Stimulated activated naive B cell treated with anti-CD40 and anti-IgM and Interleukin-4, amounts not matched to agents 10 μg/mL and 1 μg/mL and 100 μg/mL, for 72 hours (primary cell): ENCODE measurements at regions not wholly inside any gene's neighbourhood (a gene's known extent, or its start where the extent isn't known, plus 50 kb on each side); places are given as distances from the start of the nearest gene placed in this dataset.
"Not testable (repeated sequence)": the region's sequence is repeated elsewhere in the genome, so short reads cannot be mapped to it uniquely, and the experiment has no call there.

Experiments used
- ATAC-seq, 2 donors: fragments of 150-1000 bp; cut with Tn5 transposase; replicated peaks; 2 replicates each; pipeline ENCODE4 v1.10.0; 2021; ENCODE audit warnings: moderate library complexity in 1 of 2
- DNase-seq: peaks from one replicate; pipeline ENCODE4 v3.0.0; 2021
- H3K27ac Mint-ChIP-seq: one replicate; pipeline ENCODE4 v1.8.0; 2022; ENCODE audit warnings: mild to moderate bottlenecking, mixed read lengths
- H3K27me3 Mint-ChIP-seq, 2 donors: one replicate each; pipeline ENCODE4 v1.8.0; 2022; ENCODE audit warnings: mixed read lengths in 2 of 2
- H3K36me3 Mint-ChIP-seq, 2 donors: one replicate each; pipeline ENCODE4 v1.8.0; 2022; ENCODE audit warnings: mixed read lengths in 2 of 2, mild to moderate bottlenecking in 1 of 2
- H3K4me1 Mint-ChIP-seq, 2 donors: one replicate each; pipeline ENCODE4 v1.8.0; 2022; ENCODE audit warnings: mixed read lengths in 2 of 2, mild to moderate bottlenecking in 1 of 2
- H3K4me3 Mint-ChIP-seq, 2 donors: one replicate each; pipeline ENCODE4 v1.8.0; 2022; ENCODE audit warnings: mild to moderate bottlenecking in 2 of 2, mixed read lengths in 2 of 2, moderate library complexity in 1 of 2
- H3K9me3 Mint-ChIP-seq, 2 donors: one replicate each; pipeline ENCODE4 v1.8.0; 2022; ENCODE audit warnings: mixed read lengths in 2 of 2, mild to moderate bottlenecking in 1 of 2

GRCh38 chr6:134394905-134395304 is 77.0 kb upstream of the SGK1 start:
- no peak for ATAC-seq
- peaks cover 0 to 2% of the 10 kb centered on the region in 2 donors for H3K36me3 Mint-ChIP-seq
- H3K27me3 Mint-ChIP-seq: no peaks in the 10 kb centered on the region
- H3K9me3 Mint-ChIP-seq: peaks cover 0 to 3% of the 10 kb centered on the region in 2 donors
- H3K4me3 Mint-ChIP-seq: no peak overlapping the region
- DNase-seq: no peak
- H3K27ac Mint-ChIP-seq: no peak overlapping the region
- H3K4me1 Mint-ChIP-seq: peaks cover 16 to 42% of the 10 kb centered on the region in 2 donors

GRCh38 chr6:134394208-134394607 is 76.3 kb upstream of the SGK1 start:
- Mint-ChIP-seq H3K27me3 (no peaks in the 10 kb centered on the region), H3K4me1 (peaks cover 13 to 37% of the 10 kb centered on the region in 2 donors), H3K4me3 (no peak overlapping the region), H3K27ac (no peak overlapping the region), H3K36me3 (peaks cover 0 to 2% of the 10 kb centered on the region in 2 donors), H3K9me3 (peaks cover 0 to 3% of the 10 kb centered on the region in 2 donors)
- ATAC-seq (no peak), DNase-seq (no peak)

- H3K27ac Mint-ChIP-seq: no peak overlapping the region
Observed at GRCh38 chr6:134391205-134391604, 73.3 kb upstream of the SGK1 start.

DNA sequence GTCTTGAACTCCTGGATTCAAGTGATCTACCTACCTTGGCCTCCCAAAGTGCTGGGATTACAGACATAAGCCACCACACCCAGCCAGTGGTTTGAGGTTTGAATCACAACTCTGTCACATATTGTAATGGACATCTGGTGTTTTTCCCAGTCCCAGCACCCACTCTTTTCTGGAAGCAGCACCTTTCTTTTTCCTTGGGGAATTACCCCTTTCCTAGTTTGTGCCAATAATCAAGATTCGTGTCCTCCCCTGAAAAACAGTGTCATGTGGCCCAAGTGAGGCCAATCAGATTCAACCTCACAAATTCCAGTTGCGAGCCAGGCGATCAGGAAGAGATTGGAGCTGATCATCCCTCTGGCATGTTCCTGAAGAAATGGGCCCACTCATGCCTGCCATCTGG is 71.7 kb upstream of the SGK1 start:
- H3K27ac Mint-ChIP-seq: peak overlapping the region; percentile 25
- DNase-seq (no peak), ATAC-seq (no peak)
- no peaks in the 10 kb centered on the region for H3K27me3 Mint-ChIP-seq
- H3K4me3 Mint-ChIP-seq: no peak overlapping the region
- peaks cover 7 to 16% of the 10 kb centered on the region in 2 donors for H3K4me1 Mint-ChIP-seq
- H3K36me3 Mint-ChIP-seq: no peaks in the 10 kb centered on the region
- peaks cover 3 to 4% of the 10 kb centered on the region in 2 donors for H3K9me3 Mint-ChIP-seq

More at GRCh38 chr6:134391205-134391604, 73.3 kb upstream of the SGK1 start:
- H3K27me3 Mint-ChIP-seq: no peaks in the 10 kb centered on the region
- no peak overlapping the region for H3K4me3 Mint-ChIP-seq
- ATAC-seq (no peak), DNase-seq (no peak)
- peaks cover 3 to 4% of the 10 kb centered on the region in 2 donors for H3K9me3 Mint-ChIP-seq
- H3K36me3 Mint-ChIP-seq: no peaks in the 10 kb centered on the region
- peaks cover 9 to 19% of the 10 kb centered on the region in 2 donors for H3K4me1 Mint-ChIP-seq

DNA sequence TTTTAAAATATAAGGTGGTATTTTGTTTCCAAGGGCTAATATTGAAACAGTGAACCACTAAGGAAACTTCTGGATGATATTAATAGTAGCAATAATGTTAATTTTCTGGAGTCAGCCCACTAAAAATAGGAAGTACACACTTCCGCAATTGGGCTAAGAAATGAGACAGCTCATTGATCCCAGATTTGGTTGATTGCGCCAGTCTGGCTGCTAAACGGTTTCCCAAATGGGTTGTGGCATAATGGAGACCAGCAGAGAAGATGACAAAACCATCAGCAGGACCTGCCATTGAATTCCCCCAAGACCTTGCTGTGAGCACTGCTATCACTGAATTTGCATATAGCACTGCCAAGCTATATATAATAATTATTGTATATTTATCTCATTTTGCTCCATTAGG is 71.2 kb upstream of the SGK1 start:
- peak in 1 of 2 donors; percentile 60 for ATAC-seq
- Mint-ChIP-seq H3K9me3 (peaks cover 3 to 4% of the 10 kb centered on the region in 2 donors), H3K36me3 (no peaks in the 10 kb centered on the region), H3K4me1 (peaks cover 2 to 11% of the 10 kb centered on the region in 2 donors), H3K27ac (no peak overlapping the region), H3K4me3 (no peak overlapping the region), H3K27me3 (no peaks in the 10 kb centered on the region)
- no peak for DNase-seq

DNA sequence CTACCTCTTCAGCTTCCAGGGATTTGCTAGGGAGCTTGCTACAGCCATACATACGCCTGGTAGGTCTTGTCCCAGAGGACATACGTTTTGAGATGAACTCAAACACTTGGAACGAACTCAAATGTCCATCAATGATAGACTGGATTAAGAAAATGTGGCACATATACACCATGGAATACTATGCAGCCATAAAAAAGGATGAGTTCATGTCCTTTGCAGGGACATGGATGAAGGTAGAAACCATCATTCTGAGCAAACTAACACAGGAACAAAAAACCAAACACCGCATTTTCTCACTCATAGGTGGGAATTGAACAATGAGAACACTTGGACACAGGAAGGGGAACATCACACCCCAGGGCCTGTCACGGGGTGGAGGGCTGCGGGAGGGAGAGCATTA is 68.6 kb upstream of the SGK1 start:
- H3K36me3 Mint-ChIP-seq, H3K27me3 Mint-ChIP-seq, DNase-seq, H3K4me3 Mint-ChIP-seq, ATAC-seq, H3K27ac Mint-ChIP-seq, H3K4me1 Mint-ChIP-seq, H3K9me3 Mint-ChIP-seq: not testable (repeated sequence)

DNA sequence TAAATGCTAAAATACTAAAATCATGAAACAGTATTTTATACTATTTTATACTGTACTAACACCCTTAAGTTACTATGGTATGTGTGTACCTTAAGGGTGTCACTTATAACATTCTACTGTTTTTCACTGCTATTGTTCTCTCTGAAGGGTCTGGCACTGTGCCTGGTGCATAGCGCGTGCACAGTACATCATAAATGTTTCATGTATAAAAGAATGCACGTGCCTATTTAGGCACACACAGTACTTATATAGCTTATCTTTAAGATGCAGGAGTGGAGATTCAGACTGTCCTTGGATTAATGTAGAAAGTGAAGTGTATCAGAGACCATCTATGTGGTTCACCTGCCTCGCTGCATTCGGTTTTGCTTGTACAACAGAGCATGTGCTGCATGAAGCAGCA is 64.0 kb upstream of the SGK1 start:
- Mint-ChIP-seq H3K36me3 (no peaks in the 10 kb centered on the region), H3K27ac (no peak overlapping the region), H3K4me3 (no peak overlapping the region), H3K9me3 (peaks cover 3 to 4% of the 10 kb centered on the region in 2 donors), H3K27me3 (no peaks in the 10 kb centered on the region), H3K4me1 (peaks cover 0 to 3% of the 10 kb centered on the region in 2 donors)
- no peak for ATAC-seq
- DNase-seq: no peak

DNA sequence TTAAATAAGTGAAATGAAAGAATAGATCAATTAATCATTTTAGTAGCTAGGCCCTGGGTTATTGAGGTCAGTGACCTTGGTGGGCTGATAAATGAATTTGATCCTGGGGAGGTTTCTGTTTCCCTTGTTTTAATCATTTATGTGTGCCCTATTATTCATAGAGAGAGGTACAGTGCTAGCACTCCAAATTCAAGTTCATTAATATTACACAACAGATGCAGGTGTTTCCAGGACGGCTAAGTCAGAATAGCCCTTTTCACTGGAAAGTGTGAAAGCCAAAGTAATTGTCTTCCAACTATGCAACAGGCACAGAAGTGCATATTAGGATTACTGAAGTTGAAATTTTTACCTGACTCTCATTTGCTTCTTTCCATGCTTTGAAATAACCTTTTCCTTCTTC is 61.7 kb upstream of the SGK1 start:
- Mint-ChIP-seq H3K36me3 (no peaks in the 10 kb centered on the region), H3K27ac (no peak overlapping the region), H3K9me3 (no peaks in the 10 kb centered on the region), H3K4me1 (peaks cover 7 to 12% of the 10 kb centered on the region in 2 donors), H3K4me3 (no peak overlapping the region), H3K27me3 (no peaks in the 10 kb centered on the region)
- ATAC-seq: no peak
- DNase-seq: no peak

- no peak overlapping the region for H3K4me3 Mint-ChIP-seq
- no peaks in the 10 kb centered on the region for H3K36me3 Mint-ChIP-seq
- DNase-seq: peak; percentile 8
- H3K27ac Mint-ChIP-seq: no peak overlapping the region
- no peaks in the 10 kb centered on the region for H3K27me3 Mint-ChIP-seq
- peak; percentile 42 to 92 for ATAC-seq
- peaks cover 11 to 17% of the 10 kb centered on the region in 2 donors for H3K4me1 Mint-ChIP-seq
- no peaks in the 10 kb centered on the region for H3K9me3 Mint-ChIP-seq
Observed at GRCh38 chr6:134379076-134379475, 61.2 kb upstream of the SGK1 start.

DNA sequence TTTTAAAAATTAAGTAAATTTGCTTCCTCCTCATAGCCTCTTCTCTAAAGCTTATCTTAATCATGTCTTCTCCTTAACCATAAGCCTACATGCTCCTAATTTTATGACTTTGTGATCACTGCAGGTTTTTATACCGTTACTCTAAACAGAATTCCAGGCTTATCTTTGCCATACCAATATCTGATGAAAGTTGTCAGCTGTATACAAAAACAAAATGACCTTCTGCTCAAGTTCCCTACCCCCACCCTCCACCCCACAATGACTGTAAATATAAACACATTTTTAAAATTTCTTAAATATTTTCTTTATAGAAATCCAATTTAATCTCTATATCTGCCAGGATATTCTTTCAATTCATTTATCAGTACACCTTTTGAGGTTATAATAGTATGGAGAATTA is 60.5 kb upstream of the SGK1 start:
- DNase-seq: no peak
- no peaks in the 10 kb centered on the region for H3K9me3 Mint-ChIP-seq
- H3K27ac Mint-ChIP-seq: no peak overlapping the region
- no peak for ATAC-seq
- no peak overlapping the region for H3K4me3 Mint-ChIP-seq
- H3K36me3 Mint-ChIP-seq: no peaks in the 10 kb centered on the region
- H3K4me1 Mint-ChIP-seq: peaks cover 11 to 24% of the 10 kb centered on the region in 2 donors
- H3K27me3 Mint-ChIP-seq: no peaks in the 10 kb centered on the region

GRCh38 chr6:134376785-134377184 is 58.9 kb upstream of the SGK1 start:
- DNase-seq (no peak), ATAC-seq (no peak)
- no peaks in the 10 kb centered on the region for H3K27me3 Mint-ChIP-seq
- H3K4me1 Mint-ChIP-seq: peaks cover 21 to 37% of the 10 kb centered on the region in 2 donors
- no peaks in the 10 kb centered on the region for H3K36me3 Mint-ChIP-seq
- H3K27ac Mint-ChIP-seq: no peak overlapping the region
- no peaks in the 10 kb centered on the region for H3K9me3 Mint-ChIP-seq
- no peak overlapping the region for H3K4me3 Mint-ChIP-seq

- Mint-ChIP-seq H3K4me3 (no peak overlapping the region), H3K9me3 (no peaks in the 10 kb centered on the region), H3K4me1 (peaks cover 26 to 44% of the 10 kb centered on the region in 2 donors), H3K27ac (peak overlapping the region; percentile 31), H3K27me3 (no peaks in the 10 kb centered on the region), H3K36me3 (no peaks in the 10 kb centered on the region)
- ATAC-seq (no peak), DNase-seq (no peak)
Observed at GRCh38 chr6:134375220-134375580, 57.3 kb upstream of the SGK1 start.

DNA sequence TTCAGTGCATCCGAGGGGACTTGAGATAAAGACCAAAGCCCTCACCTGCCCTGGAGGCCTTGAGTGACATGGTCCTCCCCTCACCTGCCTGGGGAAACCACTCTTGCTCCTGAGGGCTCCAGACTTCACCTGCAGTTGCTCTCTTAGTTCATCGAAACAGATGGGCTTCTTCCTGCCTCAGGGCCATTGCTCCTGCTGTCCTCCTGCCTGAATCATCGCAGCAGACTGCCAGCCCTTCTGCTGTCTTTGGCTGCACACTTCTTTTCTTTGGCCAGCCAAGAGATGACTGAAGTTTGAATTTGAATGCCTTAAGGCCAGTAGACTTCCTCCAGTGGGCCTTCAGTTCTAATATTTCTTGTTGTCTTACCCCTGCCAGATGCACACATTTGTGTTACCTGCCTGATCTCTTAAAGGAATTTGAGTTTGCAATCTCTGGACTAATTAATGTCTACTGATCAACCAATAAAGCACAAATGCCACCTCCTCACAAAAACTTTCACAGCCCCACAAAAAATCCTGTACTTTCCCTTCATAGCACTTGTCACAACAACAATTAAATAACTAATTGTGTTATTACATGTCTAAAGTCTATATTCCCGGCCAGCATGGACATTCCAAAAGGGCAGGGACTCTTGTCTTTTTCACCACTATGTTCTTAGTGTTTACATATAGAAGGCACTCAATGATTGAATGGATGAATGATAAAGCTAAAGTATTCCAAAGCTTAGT is 56.7 kb upstream of the SGK1 start:
- DNase-seq (no peak), ATAC-seq (no peak)
- no peaks in the 10 kb centered on the region for H3K27me3 Mint-ChIP-seq
- no peak overlapping the region for H3K27ac Mint-ChIP-seq
- no peaks in the 10 kb centered on the region for H3K36me3 Mint-ChIP-seq
- H3K9me3 Mint-ChIP-seq: no peaks in the 10 kb centered on the region
- peaks cover 26 to 44% of the 10 kb centered on the region in 2 donors for H3K4me1 Mint-ChIP-seq
- H3K4me3 Mint-ChIP-seq: no peak overlapping the region

GRCh38 chr6:134373993-134374392 is 56.1 kb upstream of the SGK1 start:
- no peaks in the 10 kb centered on the region for H3K9me3 Mint-ChIP-seq
- DNase-seq (no peak), ATAC-seq (no peak)
- peaks cover 25 to 44% of the 10 kb centered on the region in 2 donors for H3K4me1 Mint-ChIP-seq
- peak overlapping the region; percentile 56 for H3K27ac Mint-ChIP-seq
- no peak overlapping the region for H3K4me3 Mint-ChIP-seq
- no peaks in the 10 kb centered on the region for H3K36me3 Mint-ChIP-seq
- no peaks in the 10 kb centered on the region for H3K27me3 Mint-ChIP-seq

DNA sequence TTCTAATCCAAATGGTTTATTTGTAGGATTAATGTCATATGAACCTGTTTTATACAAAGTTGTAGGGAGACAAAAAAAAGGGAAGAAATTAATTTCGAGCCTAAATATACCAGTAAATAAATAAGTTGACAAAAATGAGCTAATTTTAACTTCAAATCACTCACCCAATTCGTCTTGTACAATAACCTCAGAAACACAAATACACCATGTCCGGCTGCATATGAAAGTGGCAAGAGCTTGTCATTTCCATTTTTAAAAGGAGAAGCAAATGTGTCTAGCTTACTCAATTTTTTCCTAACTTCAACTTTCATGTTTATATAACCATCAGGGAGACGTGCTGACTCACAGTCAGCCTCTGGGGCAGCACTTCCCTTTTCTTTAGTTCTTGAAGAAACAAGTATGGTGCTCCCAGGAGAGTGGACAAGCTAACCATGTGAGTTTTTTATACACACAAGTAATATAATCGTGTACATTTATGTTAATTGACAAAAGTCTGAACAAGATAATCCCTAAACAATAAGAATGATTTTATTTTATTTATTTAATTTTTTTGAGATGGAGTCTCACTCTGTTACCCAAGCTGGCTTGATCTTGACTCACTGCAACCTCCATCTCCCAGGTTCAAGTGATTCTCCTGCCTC is 55.5 kb upstream of the SGK1 start:
- Mint-ChIP-seq H3K4me3 (peak overlapping the region in 1 of 2 donors; percentile 4), H3K4me1 (peaks cover 23 to 44% of the 10 kb centered on the region in 2 donors), H3K36me3 (no peaks in the 10 kb centered on the region), H3K27me3 (peaks cover 0 to 4% of the 10 kb centered on the region in 2 donors), H3K27ac (peak overlapping the region; percentile 76), H3K9me3 (no peaks in the 10 kb centered on the region)
- ATAC-seq (peak; percentile 98), DNase-seq (peak; percentile 59)
